SU-DHL-6 (cell line): ENCODE measurements at regions not wholly inside any gene's neighbourhood (a gene's known extent, or its start where the extent isn't known, plus 50 kb on each side); places are given as distances from the start of the nearest gene placed in this dataset.

Source experiments
- H2AFZ ChIP-seq: fragments of 200-600 bp; sonication (generic); 2 replicates; pipeline ENCODE4 v1.6.1; 2014; ENCODE audit warnings: low read depth, mild to moderate bottlenecking, moderate library complexity, mixed read lengths, antibody characterized with exemption, low read length; ENCODE audit not compliant: severe bottlenecking
- H3F3A ChIP-seq: fragments of 200-600 bp; shearing (Covaris generic); 2 replicates; pipeline ENCODE4 v1.6.0; 2016; ENCODE audit warnings: antibody characterized with exemption, mild to moderate bottlenecking; ENCODE audit not compliant: insufficient read depth
- H3K27ac ChIP-seq: fragments of 200-600 bp; sonication (generic); 2 replicates; pipeline ENCODE4 v1.5.1; 2016; ENCODE audit warnings: low read depth, mild to moderate bottlenecking, low read length, moderate library complexity, mixed read lengths
- H3K27me3 ChIP-seq: fragments of 200-600 bp; sonication (generic), shearing (Covaris generic); 2 replicates; pipeline ENCODE4 v1.6.0; 2014; ENCODE audit warnings: mild to moderate bottlenecking, low read length
- H3K36me3 ChIP-seq: fragments of 200-600 bp; sonication (generic); 2 replicates; pipeline ENCODE4 v1.6.1; 2014; ENCODE audit warnings: mild to moderate bottlenecking, low read length, mixed read lengths
- H3K4me2 ChIP-seq: fragments of 300-600, 200-600 bp; shearing (Covaris generic), sonication (generic); 2 replicates; pipeline ENCODE4 v1.6.0; 2014; ENCODE audit warnings: low read length, low read depth, mild to moderate bottlenecking; ENCODE audit not compliant: poor library complexity, severe bottlenecking
- H3K4me3 ChIP-seq: fragments of 200-600 bp; sonication (generic); 2 replicates; pipeline ENCODE4 v1.5.1; 2014; ENCODE audit warnings: antibody characterized with exemption, low read length, mild to moderate bottlenecking, mixed read lengths; ENCODE audit not compliant: insufficient read depth, poor library complexity, severe bottlenecking
- H3K79me2 ChIP-seq: fragments of 200-600 bp; sonication (generic); 2 replicates; pipeline ENCODE4 v1.6.1; 2014; ENCODE audit warnings: mild to moderate bottlenecking, low read length, moderate library complexity; ENCODE audit not compliant: insufficient read depth
- H3K9ac ChIP-seq: fragments of 200-600 bp; sonication (generic); 2 replicates; pipeline ENCODE4 v1.7.0; 2014; ENCODE audit warnings: mild to moderate bottlenecking, low read length
- H3K9me2 ChIP-seq: fragments of 200-600 bp; sonication (generic); replicated peaks from 2 replicates; pipeline ENCODE4 v1.6.1; 2014; ENCODE audit warnings: low read length; ENCODE audit not compliant: insufficient read depth
- H3K9me3 ChIP-seq: fragments of 200-600 bp; sonication (generic); 2 replicates; pipeline ENCODE4 v1.6.1; 2014; ENCODE audit warnings: low read length, mixed read lengths; ENCODE audit not compliant: insufficient read depth
- H4K20me1 ChIP-seq: fragments of 200-600 bp; sonication (generic); 2 replicates; pipeline ENCODE4 v1.6.1; 2014; ENCODE audit warnings: low read depth, mild to moderate bottlenecking, antibody characterized with exemption, low read length, moderate library complexity, mixed read lengths
- EZH2phosphoT487 ChIP-seq: fragments of 200-600 bp; sonication (generic), shearing (Covaris generic); conservative IDR thresholded peaks from 2 replicates; pipeline ENCODE4 v1.6.1; 2018; ENCODE audit warnings: mild to moderate bottlenecking, antibody characterized with exemption, low read length, moderate library complexity, mixed read lengths
- TF ChIP-seq, protein P1 (sequence below): fragments of 200-600 bp; sonication (generic); IDR thresholded peaks from one replicate; pipeline ENCODE4 v1.5.1; 2017; ENCODE audit warnings: antibody characterized with exemption, mild to moderate bottlenecking, low read length, moderate library complexity; ENCODE audit not compliant: insufficient read depth, poor library complexity, severe bottlenecking

DNA sequence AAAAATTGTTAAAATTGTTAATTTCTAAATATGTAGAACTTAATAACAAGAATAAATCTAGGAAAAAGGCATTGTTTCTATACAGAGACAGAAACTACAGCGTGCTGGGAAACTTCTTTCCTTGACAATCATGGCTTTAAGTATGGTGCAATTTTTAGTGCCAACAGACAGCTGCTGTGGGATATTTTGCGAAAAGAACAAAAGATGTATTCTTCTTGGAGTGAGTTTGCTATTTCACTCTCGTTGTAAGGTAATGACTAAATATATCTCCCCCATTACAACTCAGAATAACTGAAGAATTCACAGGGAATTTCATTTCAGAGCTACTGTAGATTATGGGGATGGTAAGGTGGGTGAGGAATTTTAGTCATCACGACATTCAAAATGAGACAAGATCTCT lies 2055.0 kb upstream of the ACO1 start:
- TF ChIP-seq, protein P1, sequence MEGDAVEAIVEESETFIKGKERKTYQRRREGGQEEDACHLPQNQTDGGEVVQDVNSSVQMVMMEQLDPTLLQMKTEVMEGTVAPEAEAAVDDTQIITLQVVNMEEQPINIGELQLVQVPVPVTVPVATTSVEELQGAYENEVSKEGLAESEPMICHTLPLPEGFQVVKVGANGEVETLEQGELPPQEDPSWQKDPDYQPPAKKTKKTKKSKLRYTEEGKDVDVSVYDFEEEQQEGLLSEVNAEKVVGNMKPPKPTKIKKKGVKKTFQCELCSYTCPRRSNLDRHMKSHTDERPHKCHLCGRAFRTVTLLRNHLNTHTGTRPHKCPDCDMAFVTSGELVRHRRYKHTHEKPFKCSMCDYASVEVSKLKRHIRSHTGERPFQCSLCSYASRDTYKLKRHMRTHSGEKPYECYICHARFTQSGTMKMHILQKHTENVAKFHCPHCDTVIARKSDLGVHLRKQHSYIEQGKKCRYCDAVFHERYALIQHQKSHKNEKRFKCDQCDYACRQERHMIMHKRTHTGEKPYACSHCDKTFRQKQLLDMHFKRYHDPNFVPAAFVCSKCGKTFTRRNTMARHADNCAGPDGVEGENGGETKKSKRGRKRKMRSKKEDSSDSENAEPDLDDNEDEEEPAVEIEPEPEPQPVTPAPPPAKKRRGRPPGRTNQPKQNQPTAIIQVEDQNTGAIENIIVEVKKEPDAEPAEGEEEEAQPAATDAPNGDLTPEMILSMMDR, result no peak
- TF ChIP-seq EZH2phosphoT487, result no peak
- no peaks in the 10 kb centered on the region for H3K9me3 ChIP-seq
- no peaks in the 10 kb centered on the region for H3F3A ChIP-seq
- H3K27ac ChIP-seq, result no peak overlapping the region
- H2AFZ ChIP-seq, result no peak overlapping the region
- no peaks in the 10 kb centered on the region for H3K27me3 ChIP-seq
- no peaks in the 10 kb centered on the region for H4K20me1 ChIP-seq
- no peak overlapping the region for H3K9ac ChIP-seq
- no peaks in the 10 kb centered on the region for H3K9me2 ChIP-seq
- H3K4me2 ChIP-seq, result no peak overlapping the region
- H3K36me3 ChIP-seq, result no peaks in the 10 kb centered on the region
- H3K79me2 ChIP-seq, result no peaks in the 10 kb centered on the region
- no peak overlapping the region for H3K4me3 ChIP-seq

DNA sequence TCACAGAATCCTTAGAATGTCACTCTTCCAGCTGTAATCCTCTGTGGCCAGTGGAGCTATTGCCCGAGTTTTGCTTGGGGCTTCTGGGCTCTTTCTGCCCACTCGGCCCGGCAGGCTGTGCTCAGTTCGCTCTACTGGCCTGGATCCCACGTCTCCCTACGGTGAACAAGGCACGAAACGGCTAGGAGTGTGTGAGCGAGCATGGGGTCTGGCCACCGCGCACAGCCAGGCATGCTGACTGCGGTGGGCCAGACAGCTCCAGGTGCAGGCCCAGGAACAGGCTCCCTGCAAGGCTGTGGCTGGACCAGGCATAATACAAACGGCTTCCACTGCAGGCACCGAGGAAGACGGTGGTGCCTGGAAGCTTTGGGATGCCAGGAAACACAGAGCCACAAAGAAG lies 2035.5 kb upstream of the ACO1 start:
- Histone ChIP-seq H3K9me2 (no peaks in the 10 kb centered on the region), H3K4me2 (no peak overlapping the region), H3K27me3 (no peaks in the 10 kb centered on the region), H2AFZ (no peak overlapping the region), H3K9me3 (no peaks in the 10 kb centered on the region), H3F3A (no peaks in the 10 kb centered on the region), H3K4me3 (no peak overlapping the region), H4K20me1 (no peaks in the 10 kb centered on the region), H3K36me3 (no peaks in the 10 kb centered on the region), H3K79me2 (no peaks in the 10 kb centered on the region), H3K27ac (no peak overlapping the region), H3K9ac (no peak overlapping the region)
- TF ChIP-seq EZH2phosphoT487, result no peak
- TF ChIP-seq, protein P1, result no peak

DNA sequence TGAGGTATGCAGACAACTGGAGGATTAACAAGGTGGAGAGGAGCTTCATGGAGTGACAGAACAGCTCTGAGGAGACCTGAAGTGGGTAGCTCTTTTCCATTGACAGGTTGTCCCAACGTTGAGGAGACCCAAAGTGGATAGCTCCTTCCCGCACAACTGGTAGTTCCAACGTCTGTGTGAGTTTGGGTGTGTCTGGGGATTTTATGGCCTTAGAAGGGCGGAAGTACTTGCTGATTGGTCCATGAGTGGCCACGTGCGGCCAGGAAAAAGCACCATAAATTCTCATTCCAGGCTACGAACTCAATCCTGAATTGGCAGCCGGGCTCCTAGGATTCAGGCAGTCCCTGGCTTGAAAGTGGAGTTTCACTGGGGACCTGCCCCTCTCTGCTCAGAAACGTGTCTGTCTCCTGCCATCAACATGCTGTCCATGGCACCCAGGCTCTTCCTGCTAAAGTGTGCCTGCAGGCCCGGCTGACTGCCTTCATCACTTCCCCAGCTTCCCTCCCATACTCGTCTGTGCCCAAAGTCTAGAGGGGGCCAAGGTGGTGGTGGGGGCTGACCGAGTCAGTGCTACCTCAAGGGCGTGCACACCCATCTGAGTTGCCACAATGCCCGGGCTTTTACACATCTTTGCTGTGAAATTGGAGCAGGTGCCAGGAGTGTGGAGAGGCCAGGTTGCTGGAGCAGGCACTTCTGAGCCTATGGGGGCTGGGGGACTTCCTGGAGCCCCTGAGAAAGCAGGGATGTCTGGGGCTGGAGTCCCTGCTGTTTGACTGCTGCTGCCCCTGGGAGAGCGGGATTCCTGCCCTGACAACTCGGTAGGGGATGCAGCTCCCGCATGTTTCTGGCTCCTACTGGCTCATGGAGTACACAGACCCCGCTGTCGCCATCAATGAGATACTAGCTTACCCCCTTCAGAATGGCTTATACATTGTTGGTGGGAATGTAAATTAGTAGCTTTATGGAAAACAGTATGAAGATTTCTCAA lies 2034.6 kb upstream of the ACO1 start:
- Histone ChIP-seq H3K27ac (no peak overlapping the region), H3K79me2 (no peaks in the 10 kb centered on the region), H3K27me3 (no peaks in the 10 kb centered on the region), H3K9ac (no peak overlapping the region), H3F3A (no peaks in the 10 kb centered on the region), H3K4me3 (no peak overlapping the region), H3K9me2 (no peaks in the 10 kb centered on the region), H3K36me3 (no peaks in the 10 kb centered on the region), H3K9me3 (no peaks in the 10 kb centered on the region), H3K4me2 (no peak overlapping the region), H4K20me1 (no peaks in the 10 kb centered on the region), H2AFZ (no peak overlapping the region)
- no peak for TF ChIP-seq EZH2phosphoT487

DNA sequence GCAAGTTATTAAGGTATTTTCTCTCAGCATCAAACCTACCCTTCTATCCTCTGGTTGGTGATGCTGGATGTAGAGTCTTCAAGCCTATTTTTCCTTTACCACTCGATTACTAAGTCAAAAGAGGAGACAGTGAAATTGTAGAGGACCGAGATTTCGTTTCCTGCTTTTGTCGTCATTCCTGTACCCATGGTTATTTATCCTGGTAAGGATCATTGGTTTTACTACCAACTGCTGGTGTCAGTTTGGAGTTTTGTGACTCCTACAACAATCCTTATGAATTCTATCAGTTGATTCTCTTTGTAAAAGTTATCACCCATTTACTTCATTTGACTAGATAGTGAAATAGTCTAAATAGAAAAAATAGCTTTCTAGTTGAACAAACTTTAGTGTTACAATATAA lies 2028.2 kb upstream of the ACO1 start:
- no peaks in the 10 kb centered on the region for H3K36me3 ChIP-seq
- no peaks in the 10 kb centered on the region for H3K27me3 ChIP-seq
- H3K4me2 ChIP-seq, result no peak overlapping the region
- no peaks in the 10 kb centered on the region for H4K20me1 ChIP-seq
- no peaks in the 10 kb centered on the region for H3K9me3 ChIP-seq
- H3K27ac ChIP-seq, result no peak overlapping the region
- no peaks in the 10 kb centered on the region for H3F3A ChIP-seq
- no peak overlapping the region for H2AFZ ChIP-seq
- H3K9ac ChIP-seq, result no peak overlapping the region
- TF ChIP-seq, protein P1, result no peak
- no peak for TF ChIP-seq EZH2phosphoT487
- no peaks in the 10 kb centered on the region for H3K79me2 ChIP-seq
- no peaks in the 10 kb centered on the region for H3K9me2 ChIP-seq
- H3K4me3 ChIP-seq, result no peak overlapping the region
